ENCODE measurements at regions not wholly inside any gene's neighbourhood (a gene's known extent, or its start where the extent isn't known, plus 50 kb on each side); places are given as distances from the start of the nearest gene placed in this dataset.
"Not testable (repeated sequence)": the region's sequence is repeated elsewhere in the genome, so short reads cannot be mapped to it uniquely, and the experiment has no call there.

DNA sequence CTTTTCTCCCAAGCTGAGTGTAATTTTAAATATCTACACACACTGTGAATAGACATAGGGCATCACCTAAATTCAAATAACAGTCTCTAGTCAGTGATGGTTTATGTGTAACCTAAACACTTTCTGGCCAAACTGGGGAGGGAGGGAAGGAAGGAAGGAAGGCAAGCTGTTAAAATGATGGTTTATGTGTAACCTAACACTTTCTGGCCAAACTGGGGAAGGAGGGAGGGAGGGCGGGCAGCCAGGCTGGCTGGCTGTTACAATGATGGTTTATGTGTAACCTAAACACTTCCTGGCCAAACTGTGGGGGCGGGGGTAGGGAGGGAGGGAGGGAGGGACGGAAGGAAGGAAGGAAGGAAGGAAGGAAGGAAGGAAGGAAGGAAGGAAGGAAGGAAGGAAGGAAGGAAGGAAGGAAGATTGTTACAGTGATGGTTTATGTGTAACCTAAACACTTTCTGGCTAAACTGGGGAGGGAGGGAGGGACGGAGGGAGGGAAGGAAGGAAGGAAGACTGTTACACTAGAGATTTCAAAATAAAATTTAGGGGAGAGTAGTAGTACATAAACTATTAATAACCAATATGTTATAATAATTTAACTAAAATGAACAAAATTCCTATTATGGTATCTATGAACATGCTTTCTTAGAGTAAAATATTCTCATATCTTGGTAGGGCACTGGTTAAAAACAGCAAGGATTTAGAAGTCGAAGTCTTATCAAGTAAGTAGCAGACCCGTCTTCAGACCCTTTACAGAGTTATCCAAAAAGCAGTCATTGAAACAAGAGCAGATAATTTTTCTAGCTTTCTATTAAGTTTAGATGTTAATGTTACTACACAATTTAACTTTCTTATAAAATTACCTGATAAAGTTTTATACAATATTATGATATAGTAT lies 148.1 kb downstream of the LMLN start:
- no peak overlapping the region for H3K4me3 ChIP-seq (IDR thresholded peaks at IDR 0.05; ENCODE audit: insufficient read depth, low read depth, low read length)
- no peak overlapping the region for H3K9ac ChIP-seq
- no peak overlapping the region for H3K4me2 ChIP-seq
- H3K27me3 ChIP-seq (ENCODE audit: insufficient read depth, low read depth), result no peaks in the 10 kb centered on the region
- no peaks in the 10 kb centered on the region for H3K79me2 ChIP-seq (ENCODE audit: insufficient read depth, low read depth)
- H2AFZ ChIP-seq (ENCODE audit: low read depth), result no peak overlapping the region
- H3K4me1 ChIP-seq (ENCODE audit: low read depth, poor library complexity, severe bottlenecking), result peaks cover 24% of the 10 kb centered on the region
- H4K20me1 ChIP-seq (ENCODE audit: insufficient read depth), result no peaks in the 10 kb centered on the region
- H3K27ac ChIP-seq, result no peak overlapping the region
- no peaks in the 10 kb centered on the region for H3K36me3 ChIP-seq (ENCODE audit: insufficient read depth)
- TF ChIP-seq, protein P1, sequence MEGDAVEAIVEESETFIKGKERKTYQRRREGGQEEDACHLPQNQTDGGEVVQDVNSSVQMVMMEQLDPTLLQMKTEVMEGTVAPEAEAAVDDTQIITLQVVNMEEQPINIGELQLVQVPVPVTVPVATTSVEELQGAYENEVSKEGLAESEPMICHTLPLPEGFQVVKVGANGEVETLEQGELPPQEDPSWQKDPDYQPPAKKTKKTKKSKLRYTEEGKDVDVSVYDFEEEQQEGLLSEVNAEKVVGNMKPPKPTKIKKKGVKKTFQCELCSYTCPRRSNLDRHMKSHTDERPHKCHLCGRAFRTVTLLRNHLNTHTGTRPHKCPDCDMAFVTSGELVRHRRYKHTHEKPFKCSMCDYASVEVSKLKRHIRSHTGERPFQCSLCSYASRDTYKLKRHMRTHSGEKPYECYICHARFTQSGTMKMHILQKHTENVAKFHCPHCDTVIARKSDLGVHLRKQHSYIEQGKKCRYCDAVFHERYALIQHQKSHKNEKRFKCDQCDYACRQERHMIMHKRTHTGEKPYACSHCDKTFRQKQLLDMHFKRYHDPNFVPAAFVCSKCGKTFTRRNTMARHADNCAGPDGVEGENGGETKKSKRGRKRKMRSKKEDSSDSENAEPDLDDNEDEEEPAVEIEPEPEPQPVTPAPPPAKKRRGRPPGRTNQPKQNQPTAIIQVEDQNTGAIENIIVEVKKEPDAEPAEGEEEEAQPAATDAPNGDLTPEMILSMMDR (conservative IDR thresholded peaks at IDR 0.05; ENCODE audit: low read depth, low read length), result no peak

DNA sequence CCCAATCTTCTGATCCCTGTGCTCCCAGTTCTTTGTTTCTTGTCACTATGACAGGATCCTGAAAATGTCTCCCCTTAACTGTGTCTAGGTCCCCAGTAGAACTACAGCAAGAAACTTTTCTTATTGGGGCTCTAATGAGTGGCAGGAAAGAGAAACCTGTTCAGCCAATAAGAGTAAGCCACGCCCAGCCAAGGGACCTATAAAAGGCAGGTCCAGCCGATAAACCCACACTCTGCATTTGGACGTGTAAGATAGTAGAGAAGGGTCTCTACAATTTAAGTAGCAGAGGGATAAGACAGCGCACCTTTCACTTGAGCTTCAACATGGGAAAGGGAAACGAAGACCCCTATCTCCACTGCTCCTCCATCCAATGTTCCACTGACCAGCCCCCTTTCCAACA lies 149.9 kb downstream of the LMLN start:
- Histone ChIP-seq H3K36me3 (ENCODE audit: insufficient read depth) (no peaks in the 10 kb centered on the region), H3K4me3 (IDR thresholded peaks at IDR 0.05; ENCODE audit: insufficient read depth, low read depth, low read length) (no peak overlapping the region), H3K4me2 (no peak overlapping the region), H3K79me2 (ENCODE audit: insufficient read depth, low read depth) (no peaks in the 10 kb centered on the region), H3K9ac (no peak overlapping the region), H3K27me3 (ENCODE audit: insufficient read depth, low read depth) (no peaks in the 10 kb centered on the region), H2AFZ (ENCODE audit: low read depth) (no peak overlapping the region), H3K27ac (no peak overlapping the region), H3K4me1 (ENCODE audit: low read depth, poor library complexity, severe bottlenecking) (peaks cover 24% of the 10 kb centered on the region), H4K20me1 (ENCODE audit: insufficient read depth) (no peaks in the 10 kb centered on the region)
- TF ChIP-seq, protein P1 (conservative IDR thresholded peaks at IDR 0.05; ENCODE audit: low read depth, low read length), result no peak

DNA sequence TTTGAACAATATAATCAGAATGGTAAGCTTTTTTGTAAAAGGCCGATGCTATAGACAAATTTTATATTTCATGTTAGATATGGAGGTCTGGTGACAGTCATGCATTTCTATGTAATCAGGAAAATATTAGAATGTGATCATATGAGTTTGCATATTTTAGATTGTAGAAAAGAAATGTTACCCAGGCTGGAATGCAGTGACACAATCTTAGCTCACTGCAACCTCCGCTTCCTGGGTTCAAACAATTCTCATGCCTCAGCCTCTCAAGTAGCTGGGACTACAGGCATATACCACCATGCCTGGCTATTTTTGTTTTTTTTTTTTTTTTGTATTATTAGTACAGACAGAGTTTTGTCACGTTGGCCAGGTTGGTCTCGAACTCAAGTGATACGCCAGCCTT lies 152.0 kb downstream of the LMLN start:
- no peaks in the 10 kb centered on the region for H4K20me1 ChIP-seq (ENCODE audit: insufficient read depth)
- H3K36me3 ChIP-seq (ENCODE audit: insufficient read depth), result no peaks in the 10 kb centered on the region
- H3K4me3 ChIP-seq (IDR thresholded peaks at IDR 0.05; ENCODE audit: insufficient read depth, low read depth, low read length), result no peak overlapping the region
- H3K79me2 ChIP-seq (ENCODE audit: insufficient read depth, low read depth), result no peaks in the 10 kb centered on the region
- H3K27ac ChIP-seq, result no peak overlapping the region
- peaks cover 13% of the 10 kb centered on the region for H3K4me1 ChIP-seq (ENCODE audit: low read depth, poor library complexity, severe bottlenecking)
- H3K4me2 ChIP-seq, result no peak overlapping the region
- no peak overlapping the region for H3K9ac ChIP-seq
- no peak overlapping the region for H2AFZ ChIP-seq (ENCODE audit: low read depth)
- no peaks in the 10 kb centered on the region for H3K27me3 ChIP-seq (ENCODE audit: insufficient read depth, low read depth)
- TF ChIP-seq, protein P1 (conservative IDR thresholded peaks at IDR 0.05; ENCODE audit: low read depth, low read length), result no peak

DNA sequence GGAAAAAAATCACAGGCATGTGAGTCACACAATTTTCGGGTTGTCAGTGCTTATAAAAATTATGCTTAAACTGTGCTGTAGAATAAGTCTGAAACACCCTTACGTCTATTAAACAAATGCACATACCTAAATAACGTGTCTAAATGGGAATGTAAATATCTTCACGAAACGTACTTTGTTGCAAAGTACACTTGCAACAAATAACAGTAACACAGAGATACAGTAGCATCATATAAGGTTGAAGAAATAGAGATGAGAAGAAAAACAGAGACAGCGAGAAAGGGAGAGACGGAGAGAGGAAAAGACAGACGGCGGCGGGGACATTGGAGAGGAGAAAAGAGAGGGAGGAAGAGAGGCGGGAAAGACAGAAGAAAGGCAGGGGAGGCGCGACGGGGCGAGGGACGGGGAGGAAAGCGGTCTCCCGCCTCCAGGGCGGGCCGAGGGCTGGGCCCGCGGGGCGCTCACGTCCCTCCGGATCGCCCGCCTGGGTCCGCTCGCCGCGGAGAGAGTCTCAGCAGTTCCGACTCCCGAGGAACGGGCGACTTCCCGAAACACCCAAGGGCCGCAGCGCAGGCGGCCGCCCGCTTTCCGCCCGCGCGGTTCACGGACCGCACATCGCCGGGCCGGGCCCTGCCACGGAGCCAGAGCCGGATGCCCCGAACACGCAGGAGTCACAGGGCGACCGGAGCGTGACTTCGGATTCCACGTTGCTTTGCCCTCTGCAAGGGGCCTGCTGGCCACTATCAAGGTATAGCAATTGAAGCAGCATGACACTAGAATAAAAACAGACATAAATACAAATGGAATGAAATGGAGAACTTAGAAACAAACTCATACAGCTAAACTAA lies 153.4 kb downstream of the LMLN start:
- Histone ChIP-seq H3K27me3 (ENCODE audit: insufficient read depth, low read depth) (no peaks in the 10 kb centered on the region), H2AFZ (ENCODE audit: low read depth) (no peak overlapping the region), H3K4me1 (ENCODE audit: low read depth, poor library complexity, severe bottlenecking) (peaks cover under 1% of the 10 kb centered on the region), H4K20me1 (ENCODE audit: insufficient read depth) (no peaks in the 10 kb centered on the region), H3K36me3 (ENCODE audit: insufficient read depth) (no peaks in the 10 kb centered on the region), H3K27ac (no peak overlapping the region), H3K79me2 (ENCODE audit: insufficient read depth, low read depth) (no peaks in the 10 kb centered on the region), H3K4me2 (no peak overlapping the region), H3K4me3 (IDR thresholded peaks at IDR 0.05; ENCODE audit: insufficient read depth, low read depth, low read length) (no peak overlapping the region), H3K9ac (no peak overlapping the region)
- TF ChIP-seq, protein P1 (conservative IDR thresholded peaks at IDR 0.05; ENCODE audit: low read depth, low read length), result no peak

DNA sequence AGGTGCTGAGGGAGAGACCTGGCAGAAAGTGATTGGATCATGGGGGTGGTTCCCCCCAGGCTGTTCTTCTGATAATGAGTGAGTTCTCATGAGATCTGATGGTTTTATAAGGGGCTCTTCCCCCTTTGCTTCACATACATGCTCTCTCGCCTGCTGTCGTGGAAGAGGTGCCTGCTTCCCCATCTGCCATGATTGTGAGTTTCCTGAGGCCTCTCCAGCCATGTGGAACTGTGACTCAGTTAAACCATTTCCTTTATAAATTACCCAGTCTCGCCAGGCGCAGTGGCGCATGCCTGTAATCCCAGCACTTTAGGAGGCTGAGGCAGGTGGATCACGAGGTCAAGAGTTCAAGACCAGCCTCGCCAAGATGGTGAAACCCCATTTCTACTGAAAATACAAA lies 154.5 kb downstream of the LMLN start:
- H3K27ac ChIP-seq; H3K4me3 ChIP-seq (IDR thresholded peaks at IDR 0.05; ENCODE audit: insufficient read depth, low read depth, low read length); H3K4me2 ChIP-seq; H3K36me3 ChIP-seq (ENCODE audit: insufficient read depth); H3K9ac ChIP-seq; H3K27me3 ChIP-seq (ENCODE audit: insufficient read depth, low read depth); H4K20me1 ChIP-seq (ENCODE audit: insufficient read depth); H3K4me1 ChIP-seq (ENCODE audit: low read depth, poor library complexity, severe bottlenecking); H2AFZ ChIP-seq (ENCODE audit: low read depth); H3K79me2 ChIP-seq (ENCODE audit: insufficient read depth, low read depth): not testable (repeated sequence)

DNA sequence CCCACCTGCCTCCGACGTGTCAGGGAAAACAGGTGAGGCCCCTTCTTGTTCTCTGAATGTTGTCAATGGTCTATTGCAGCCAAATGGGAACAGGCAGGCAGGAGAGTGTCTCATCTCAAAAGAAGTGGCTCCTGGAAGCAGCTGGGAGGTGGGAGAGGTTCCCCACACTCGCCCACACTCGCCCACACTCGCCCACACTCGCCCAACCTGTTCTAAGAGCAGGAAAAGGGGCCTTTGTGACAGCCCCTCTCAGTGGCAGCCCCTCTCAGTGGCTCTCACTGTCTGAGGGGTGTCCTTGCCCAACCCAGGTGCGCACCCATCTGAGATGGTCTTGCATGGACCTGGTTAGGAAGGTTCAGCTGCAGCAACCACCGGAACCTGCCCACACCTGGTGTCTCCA lies 162.2 kb downstream of the LMLN start:
- not testable (repeated sequence) for H3K9ac ChIP-seq; H4K20me1 ChIP-seq (ENCODE audit: insufficient read depth); H3K4me2 ChIP-seq; H2AFZ ChIP-seq (ENCODE audit: low read depth); H3K4me3 ChIP-seq (IDR thresholded peaks at IDR 0.05; ENCODE audit: insufficient read depth, low read depth, low read length); H3K27me3 ChIP-seq (ENCODE audit: insufficient read depth, low read depth); H3K36me3 ChIP-seq (ENCODE audit: insufficient read depth); H3K79me2 ChIP-seq (ENCODE audit: insufficient read depth, low read depth); H3K4me1 ChIP-seq (ENCODE audit: low read depth, poor library complexity, severe bottlenecking); H3K27ac ChIP-seq

Data from KMS-11 (cell line).